ENCODE measurements at regions not wholly inside any gene's neighbourhood (a gene's known extent, or its start where the extent isn't known, plus 50 kb on each side); places are given as distances from the start of the nearest gene placed in this dataset.

- H3K4me3 ChIP-seq: no peak overlapping the region
- no peaks in the 10 kb centered on the region for H3K36me3 ChIP-seq (replicated peaks in 1 of 2; ENCODE audit: insufficient read depth in 1 of 2, low read depth in 2 of 2)
- peaks cover 12% of the 10 kb centered on the region for H3K4me1 ChIP-seq
- no peaks in the 10 kb centered on the region for H3K27me3 ChIP-seq
- ATAC-seq (peak; percentile 55), DNase-seq (peak; percentile 30 to 61 (median 50))
- no peaks in the 10 kb centered on the region for H3K9me3 ChIP-seq
- H3K27ac ChIP-seq: no peak overlapping the region
- no peak for TF ChIP-seq CTCF (IDR thresholded peaks at IDR 0.05)
- no peak for TF ChIP-seq POLR2A (IDR thresholded peaks at IDR 0.05)
- intact Hi-C loops (cut with DNase I): no loop called here
- WGBS, 2 donors: 21 to 31% methylated on average over 2 of the region's 2 CpGs
These were observed 81.5 kb upstream of the LRIF1 start for GRCh38 chr1:111045033-111045722.

GRCh38 chr1:111032295-111032897 is 68.7 kb upstream of the LRIF1 start:
- TF ChIP-seq CTCF (IDR thresholded peaks at IDR 0.05) (peak; percentile 53 to 87 (median 64)), POLR2A (IDR thresholded peaks at IDR 0.05) (no peak)
- ATAC-seq: no peak
- Histone ChIP-seq H3K27ac (no peak overlapping the region), H3K9me3 (no peaks in the 10 kb centered on the region), H3K4me1 (no peaks in the 10 kb centered on the region), H3K4me3 (no peak overlapping the region), H3K36me3 (replicated peaks in 1 of 2; ENCODE audit: insufficient read depth in 1 of 2, low read depth in 2 of 2) (no peaks in the 10 kb centered on the region), H3K27me3 (no peaks in the 10 kb centered on the region)
- intact Hi-C loops (cut with DNase I): no loop called here
- DNase-seq: peak in 3 of 4 donors; percentile 24 to 38 (median 28)
- WGBS, 2 donors: 26 to 29% methylated on average over 9 of the region's 9 CpGs

GRCh38 chr1:111030590-111030989 is 66.9 kb upstream of the LRIF1 start:
- no peak for TF ChIP-seq POLR2A (IDR thresholded peaks at IDR 0.05)
- TF ChIP-seq CTCF (IDR thresholded peaks at IDR 0.05): peak; percentile 42 to 59 (median 54)
- H3K9me3 ChIP-seq: no peaks in the 10 kb centered on the region
- intact Hi-C loops (cut with DNase I): no loop called here
- H3K36me3 ChIP-seq (replicated peaks in 1 of 2; ENCODE audit: insufficient read depth in 1 of 2, low read depth in 2 of 2): no peaks in the 10 kb centered on the region
- no peak for ATAC-seq
- H3K27ac ChIP-seq: no peak overlapping the region
- H3K4me1 ChIP-seq: no peaks in the 10 kb centered on the region
- no peak overlapping the region for H3K4me3 ChIP-seq
- H3K27me3 ChIP-seq: no peaks in the 10 kb centered on the region
- peak; percentile 24 to 47 (median 36) for DNase-seq
- WGBS, 2 donors: 36 to 38% methylated on average over 1 of the region's 1 CpG

GRCh38 chr1:111025109-111025508 is 61.4 kb upstream of the LRIF1 start:
- intact Hi-C loops (cut with DNase I): no loop called here
- Histone ChIP-seq H3K4me3 (no peak overlapping the region), H3K4me1 (no peaks in the 10 kb centered on the region), H3K27me3 (no peaks in the 10 kb centered on the region), H3K36me3 (replicated peaks in 1 of 2; ENCODE audit: insufficient read depth in 1 of 2, low read depth in 2 of 2) (no peaks in the 10 kb centered on the region), H3K27ac (no peak overlapping the region), H3K9me3 (no peaks in the 10 kb centered on the region)
- 34 to 41% methylated on average over 4 of the region's 4 CpGs for WGBS, 2 donors
- DNase-seq (no peak), ATAC-seq (no peak)
- TF ChIP-seq CTCF (IDR thresholded peaks at IDR 0.05): no peak

GRCh38 chr1:111015222-111015621 is 51.5 kb upstream of the LRIF1 start:
- ATAC-seq (no peak), DNase-seq (no peak)
- Histone ChIP-seq H3K9me3 (peaks cover 0 to 2% (median 0%) of the 10 kb centered on the region in 3 donors), H3K4me3 (no peak overlapping the region), H3K27me3 (no peaks in the 10 kb centered on the region), H3K4me1 (no peaks in the 10 kb centered on the region), H3K27ac (no peak overlapping the region), H3K36me3 (replicated peaks in 1 of 2; ENCODE audit: insufficient read depth in 1 of 2, low read depth in 2 of 2) (no peaks in the 10 kb centered on the region)
- intact Hi-C loops (cut with DNase I): no loop called here
- WGBS, 2 donors: 35 to 45% methylated on average over 3 of the region's 3 CpGs
- TF ChIP-seq CTCF (IDR thresholded peaks at IDR 0.05) (no peak), POLR2A (IDR thresholded peaks at IDR 0.05) (no peak)

Measured in body of pancreas (tissue), 4 donors.